Mucosa of descending colon (tissue), 3 donors: ENCODE measurements at regions not wholly inside any gene's neighbourhood (a gene's known extent, or its start where the extent isn't known, plus 50 kb on each side); places are given as distances from the start of the nearest gene placed in this dataset.
A peak's percentile ranks its signal among the peaks of the same experiment; 100 is the strongest.

ENCODE experiments used
- ATAC-seq: fragments of 200-7000 bp; cut with Tn5 transposase; one replicate; pipeline ENCODE4 v1.9.1; 2020; ENCODE audit warnings: mild to moderate bottlenecking, moderate library complexity
- DNase-seq, 3 donors: peaks; one replicate each; pipeline ENCODE4 v3.0.0-alpha.2; 2020
- H3K36me3 ChIP-seq: fragments of 200-600 bp; one replicate; pipeline ENCODE4 v1.8.0; 2021; ENCODE audit warnings: low read depth, mild to moderate bottlenecking
- H3K4me1 ChIP-seq: fragments of 200-600 bp; one replicate; pipeline ENCODE4 v1.8.0; 2021; ENCODE audit warnings: low read depth, mild to moderate bottlenecking
- H3K4me3 ChIP-seq: fragments of 200-600 bp; one replicate; pipeline ENCODE4 v1.8.0; 2021; ENCODE audit warnings: mild to moderate bottlenecking
- H3K9me3 ChIP-seq: fragments of 200-600 bp; one replicate; pipeline ENCODE4 v1.8.0; 2021; ENCODE audit warnings: mild to moderate bottlenecking
- CTCF ChIP-seq: fragments of 200-600 bp; IDR thresholded peaks from one replicate; pipeline ENCODE4 v1.8.0; 2022; ENCODE audit warnings: antibody characterized with exemption, mild to moderate bottlenecking
- intact Hi-C, 2 donors: fragments of 100-400 bp; cut with DNase I in 1 of 2; cut with micrococcal nuclease in 1 of 2; formaldehyde crosslinking; loops; one replicate each; pipeline versions ENCODE4 v1.11.0 to v1.11.1; 2022; cut with DNase I, micrococcal nuclease
- donor health status: DM: no; HTN: no; CAD: no; lungs with moderate emphysema.
- donor health status: DM: no; HTN: no; CAD: no.
- donor health status: DM: no; HTN: yes; CAD: no.

DNA sequence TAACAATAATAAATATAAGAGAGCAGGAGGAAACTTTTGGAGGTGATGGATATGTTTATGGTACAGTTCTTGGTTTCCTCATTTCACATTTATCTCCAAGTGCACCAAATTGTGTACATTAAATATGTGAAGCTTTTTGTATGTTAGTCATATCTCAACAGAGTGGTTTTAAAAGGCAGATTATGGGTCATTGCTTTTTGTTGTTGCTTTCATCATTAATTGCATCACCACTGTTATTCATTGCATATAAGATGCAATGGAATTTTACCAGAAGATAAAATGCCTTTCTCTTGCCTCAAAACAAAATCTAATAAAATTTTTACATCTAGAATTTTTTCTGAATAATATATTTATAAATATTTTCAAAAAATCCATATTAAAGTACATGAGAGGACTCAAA lies 1198.9 kb upstream of the GBE1 start:
- Histone ChIP-seq H3K4me1 (no peaks in the 10 kb centered on the region), H3K4me3 (no peak overlapping the region), H3K9me3 (peaks cover 11% of the 10 kb centered on the region), H3K36me3 (no peaks in the 10 kb centered on the region)
- intact Hi-C loops: no loop called here
- ATAC-seq (no peak), DNase-seq (no peak)
- TF ChIP-seq CTCF: no peak

DNA sequence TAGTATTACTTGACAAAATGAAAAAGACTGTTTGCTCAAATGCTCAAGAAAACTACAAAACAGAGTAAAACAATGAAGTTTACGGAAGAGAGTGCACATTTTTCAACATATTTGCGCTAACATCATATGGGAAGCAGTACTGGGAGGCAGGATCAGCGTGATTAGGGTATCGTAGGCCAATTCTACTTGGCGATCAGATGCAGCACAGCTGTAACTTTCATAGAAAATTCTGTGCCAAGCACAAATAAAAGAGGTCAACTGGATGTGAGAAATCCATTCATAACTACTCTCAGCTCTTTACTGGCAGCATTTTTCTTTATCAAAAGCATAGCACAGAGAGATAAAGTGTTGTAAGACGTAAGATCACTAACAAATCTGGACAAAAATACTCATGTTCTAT lies 1196.3 kb upstream of the GBE1 start:
- ATAC-seq (no peak), DNase-seq (no peak)
- intact Hi-C loops: no loop called here
- H3K4me1 ChIP-seq: no peaks in the 10 kb centered on the region
- peaks cover 17% of the 10 kb centered on the region for H3K9me3 ChIP-seq
- H3K36me3 ChIP-seq: no peaks in the 10 kb centered on the region
- no peak overlapping the region for H3K4me3 ChIP-seq
- no peak for TF ChIP-seq CTCF

GRCh38 chr3:82957079-82957478 lies 1195.6 kb upstream of the GBE1 start:
- intact Hi-C loops: no loop called here
- no peak for DNase-seq
- TF ChIP-seq CTCF: no peak
- Histone ChIP-seq H3K9me3 (peaks cover 19% of the 10 kb centered on the region), H3K36me3 (no peaks in the 10 kb centered on the region), H3K4me1 (no peaks in the 10 kb centered on the region), H3K4me3 (no peak overlapping the region)
- ATAC-seq: no peak

DNA sequence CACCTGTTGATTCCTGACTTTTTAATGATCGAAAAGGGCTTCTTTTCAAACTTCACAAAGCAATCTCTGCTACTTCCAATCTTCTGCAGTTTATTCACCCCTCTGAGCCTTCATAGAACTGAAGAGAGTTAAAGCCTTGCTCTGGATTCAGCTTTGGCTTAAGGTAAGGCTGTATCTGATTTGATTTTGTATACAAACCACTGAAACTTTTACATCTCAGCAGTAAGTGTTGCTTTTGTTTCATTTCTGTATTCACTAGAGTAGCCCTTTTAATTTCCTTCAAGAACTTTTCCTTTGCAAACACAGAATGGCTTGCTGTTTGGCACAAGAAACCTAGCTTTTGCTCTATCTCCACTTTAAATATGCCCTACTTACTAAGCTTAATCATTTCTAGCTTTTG lies 1193.0 kb upstream of the GBE1 start:
- no peak for DNase-seq
- no peak overlapping the region for H3K4me3 ChIP-seq
- no peaks in the 10 kb centered on the region for H3K4me1 ChIP-seq
- peaks cover 38% of the 10 kb centered on the region for H3K9me3 ChIP-seq
- no peak for TF ChIP-seq CTCF
- no peaks in the 10 kb centered on the region for H3K36me3 ChIP-seq
- no peak for ATAC-seq
- intact Hi-C loops: no loop called here

GRCh38 chr3:82942041-82942440 lies 1180.6 kb upstream of the GBE1 start:
- intact Hi-C loops: no loop called here
- no peak for DNase-seq
- peaks cover 55% of the 10 kb centered on the region for H3K9me3 ChIP-seq
- ATAC-seq: no peak
- no peaks in the 10 kb centered on the region for H3K4me1 ChIP-seq
- TF ChIP-seq CTCF: no peak
- no peaks in the 10 kb centered on the region for H3K36me3 ChIP-seq
- H3K4me3 ChIP-seq: no peak overlapping the region

- peaks cover 59% of the 10 kb centered on the region for H3K9me3 ChIP-seq
- DNase-seq (peak in 1 of 3 donors; percentile 40), ATAC-seq (no peak)
- H3K4me3 ChIP-seq: no peak overlapping the region
- intact Hi-C loops: no loop called here
- TF ChIP-seq CTCF: no peak
- H3K36me3 ChIP-seq: no peaks in the 10 kb centered on the region
- H3K4me1 ChIP-seq: no peaks in the 10 kb centered on the region
Observed at GRCh38 chr3:82940124-82940523, 1178.7 kb upstream of the GBE1 start.
